Activated CD4-positive, alpha-beta T cell treated with anti-CD3 and anti-CD28 coated beads for 36 hours (primary cell): ENCODE measurements at regions not wholly inside any gene's neighbourhood (a gene's known extent, or its start where the extent isn't known, plus 50 kb on each side); places are given as distances from the start of the nearest gene placed in this dataset.

Experiments
- ATAC-seq: fragments of 200-7000 bp; cut with Tn5 transposase; one replicate; pipeline ENCODE4 v1.10.0; 2021; ENCODE audit warnings: mild to moderate bottlenecking, moderate library complexity
- CTCF ChIA-PET: fragments of 350-600 bp; sonication (Branson Sonifier 250); formaldehyde crosslinking; loops from one replicate; lab custom pipeline; 2021; ENCODE audit warnings: antibody characterized with exemption; lab: Charles Lee
- POLR2A ChIA-PET: fragments of 350-600 bp; sonication (Branson Sonifier 250); formaldehyde crosslinking; loops from one replicate; lab custom pipeline; 2021; ENCODE audit warnings: antibody characterized with exemption, inconsistent platforms; lab: Charles Lee
- DNase-seq: peaks from one replicate; pipeline ENCODE4 v3.0.0-alpha.2; 2020
- H3K27ac Mint-ChIP-seq: one replicate; pipeline ENCODE4 v1.8.0; 2021; ENCODE audit warnings: mixed read lengths
- H3K27me3 Mint-ChIP-seq: one replicate; pipeline ENCODE4 v1.8.0; 2021; ENCODE audit warnings: mixed read lengths
- H3K36me3 Mint-ChIP-seq: one replicate; pipeline ENCODE4 v1.8.0; 2021; ENCODE audit warnings: low read depth, mixed read lengths
- H3K4me1 Mint-ChIP-seq: one replicate; pipeline ENCODE4 v1.8.0; 2021; ENCODE audit warnings: mixed read lengths
- H3K4me3 Mint-ChIP-seq: one replicate; pipeline ENCODE4 v1.8.0; 2021; ENCODE audit warnings: mild to moderate bottlenecking, moderate library complexity, mixed read lengths
- H3K9me3 Mint-ChIP-seq: one replicate; pipeline ENCODE4 v1.8.0; 2021; ENCODE audit warnings: low read depth, mixed read lengths
- intact Hi-C, 2 experiments: fragments of 100-400 bp; cut with DNase I in 1 of 2; cut with micrococcal nuclease in 1 of 2; formaldehyde crosslinking; loops; one replicate each; pipeline versions ENCODE4 v1.14.2 to v1.15.1; 2022 to 2024; cut with DNase I, micrococcal nuclease

DNA sequence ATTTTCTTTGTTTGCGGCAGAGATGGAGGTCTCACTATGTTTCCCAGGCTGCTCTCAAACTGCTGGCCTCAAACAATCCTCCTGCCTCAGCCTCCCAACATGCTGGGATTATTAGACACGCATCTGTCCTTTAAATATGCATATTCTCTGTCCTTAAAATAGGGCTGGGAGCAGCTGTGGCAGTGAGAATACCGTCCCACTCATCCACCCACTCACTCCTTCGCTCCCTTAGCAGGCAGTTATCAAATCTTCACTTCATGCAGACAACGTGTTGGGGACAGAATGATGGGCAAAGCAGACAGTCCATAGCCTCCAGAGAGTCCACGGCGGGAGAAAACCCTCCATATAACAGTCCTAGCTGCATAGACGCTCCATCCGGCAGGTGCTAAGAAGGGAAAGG is 179.4 kb downstream of the ZBTB18 start:
- Mint-ChIP-seq H3K4me1 (no peaks in the 10 kb centered on the region), H3K36me3 (no peaks in the 10 kb centered on the region), H3K4me3 (no peak overlapping the region), H3K27ac (no peak overlapping the region), H3K27me3 (peaks cover 2% of the 10 kb centered on the region), H3K9me3 (no peaks in the 10 kb centered on the region)
- intact Hi-C loops: no loop called here
- no peak for ATAC-seq
- DNase-seq: no peak
- ChIA-PET CTCF (no interaction called here), POLR2A (no interaction called here)

DNA sequence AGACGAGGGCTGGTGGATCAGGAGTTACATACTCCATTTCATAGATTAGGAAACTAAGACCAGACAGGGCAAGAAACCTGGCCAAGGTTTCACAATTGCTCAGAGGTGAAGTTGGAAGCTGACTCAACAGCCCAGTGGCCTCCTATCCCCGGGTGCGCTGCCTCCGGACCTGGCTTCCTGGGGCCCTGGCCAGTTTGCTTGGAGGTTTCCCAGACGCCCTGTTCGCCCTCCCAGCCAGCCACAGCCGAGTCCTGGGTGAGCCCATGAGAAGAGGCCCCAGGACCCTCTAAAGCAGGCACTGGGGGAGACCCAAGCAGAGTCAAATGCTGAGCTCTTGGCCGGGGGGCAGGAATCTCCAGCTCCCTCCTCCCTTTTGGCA is 180.1 kb downstream of the ZBTB18 start:
- ChIA-PET POLR2A (no interaction called here), CTCF (interaction anchor here (0.6 kb wide), 1 partner anchor 244 kb away, joined by 3 read pairs; no protein-coding TSS in a partner anchor)
- peaks cover 2% of the 10 kb centered on the region for H3K27me3 Mint-ChIP-seq
- intact Hi-C loops: no loop called here
- H3K9me3 Mint-ChIP-seq: no peaks in the 10 kb centered on the region
- DNase-seq (no peak), ATAC-seq (no peak)
- no peaks in the 10 kb centered on the region for H3K36me3 Mint-ChIP-seq
- H3K4me1 Mint-ChIP-seq: no peaks in the 10 kb centered on the region
- no peak overlapping the region for H3K4me3 Mint-ChIP-seq
- no peak overlapping the region for H3K27ac Mint-ChIP-seq

- ATAC-seq: peak; percentile 55
- H3K4me1 Mint-ChIP-seq: no peaks in the 10 kb centered on the region
- intact Hi-C loops: no loop called here
- ChIA-PET CTCF (interaction anchor here (0.6 kb wide), 2 partner anchors 155 to 243 kb away, joined by 3 to 8 read pairs; no protein-coding TSS in a partner anchor), POLR2A (no interaction called here)
- peaks cover 2% of the 10 kb centered on the region for H3K27me3 Mint-ChIP-seq
- H3K4me3 Mint-ChIP-seq: no peak overlapping the region
- DNase-seq: no peak
- H3K36me3 Mint-ChIP-seq: no peaks in the 10 kb centered on the region
- H3K9me3 Mint-ChIP-seq: no peaks in the 10 kb centered on the region
- H3K27ac Mint-ChIP-seq: no peak overlapping the region
Measured at GRCh38 chr1:244231572-244232315, 180.7 kb downstream of the ZBTB18 start.

DNA sequence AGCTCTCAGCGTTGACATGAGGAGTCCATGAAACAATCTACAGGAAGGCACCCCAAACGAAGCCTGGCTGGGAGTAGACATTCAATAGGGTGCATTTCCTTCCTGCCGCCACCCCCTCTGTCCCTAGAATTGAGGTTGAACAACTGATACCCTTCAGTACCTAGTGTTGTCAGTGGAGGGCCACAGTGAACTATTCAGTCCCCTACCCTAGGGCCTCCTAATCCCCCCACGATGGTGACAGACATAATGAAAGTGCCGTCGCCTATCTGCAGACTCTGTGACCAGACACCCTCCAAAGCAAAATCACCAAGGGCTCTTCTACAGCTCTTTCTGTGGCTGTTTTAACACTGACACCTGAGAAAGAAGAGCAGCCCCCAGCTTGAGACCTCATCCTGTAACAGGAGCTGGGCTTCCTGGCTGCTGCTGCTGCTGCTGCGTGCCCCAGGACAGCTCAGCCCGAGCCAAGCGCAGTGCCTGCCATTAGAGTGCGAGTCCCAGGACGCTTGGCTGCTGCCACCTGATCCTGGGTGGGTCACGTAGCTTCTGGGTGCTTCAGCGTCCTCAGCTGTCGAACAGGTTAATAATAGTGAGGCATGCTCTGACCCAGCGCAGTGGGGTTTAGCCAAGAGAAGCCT is 183.0 kb downstream of the ZBTB18 start:
- Mint-ChIP-seq H3K27me3 (peaks cover 2% of the 10 kb centered on the region), H3K4me1 (peaks cover under 1% of the 10 kb centered on the region), H3K9me3 (no peaks in the 10 kb centered on the region), H3K4me3 (no peak overlapping the region), H3K36me3 (no peaks in the 10 kb centered on the region), H3K27ac (no peak overlapping the region)
- intact Hi-C loops: no loop called here
- ATAC-seq (no peak), DNase-seq (no peak)
- POLR2A ChIA-PET: no interaction called here
- CTCF ChIA-PET: no interaction called here

- POLR2A ChIA-PET: no interaction called here
- H3K27me3 Mint-ChIP-seq: peaks cover 2% of the 10 kb centered on the region
- no peaks in the 10 kb centered on the region for H3K9me3 Mint-ChIP-seq
- H3K36me3 Mint-ChIP-seq: no peaks in the 10 kb centered on the region
- DNase-seq: no peak
- intact Hi-C loops: no loop called here
- ATAC-seq: no peak
- CTCF ChIA-PET: no interaction called here
- no peak overlapping the region for H3K4me3 Mint-ChIP-seq
- no peak overlapping the region for H3K27ac Mint-ChIP-seq
- peaks cover 8% of the 10 kb centered on the region for H3K4me1 Mint-ChIP-seq
Measured at GRCh38 chr1:244235157-244235556, 184.1 kb downstream of the ZBTB18 start.

GRCh38 chr1:244236101-244236500 is 185.0 kb downstream of the ZBTB18 start:
- Mint-ChIP-seq H3K9me3 (no peaks in the 10 kb centered on the region), H3K27me3 (peaks cover 2% of the 10 kb centered on the region), H3K27ac (no peak overlapping the region), H3K4me3 (no peak overlapping the region), H3K4me1 (peaks cover 8% of the 10 kb centered on the region), H3K36me3 (no peaks in the 10 kb centered on the region)
- DNase-seq (no peak), ATAC-seq (no peak)
- CTCF ChIA-PET: interaction anchor here (0.6 kb wide), 1 partner anchor 28 kb away, joined by 4 read pairs; no protein-coding TSS in a partner anchor
- intact Hi-C loops: no loop called here
- POLR2A ChIA-PET: no interaction called here

DNA sequence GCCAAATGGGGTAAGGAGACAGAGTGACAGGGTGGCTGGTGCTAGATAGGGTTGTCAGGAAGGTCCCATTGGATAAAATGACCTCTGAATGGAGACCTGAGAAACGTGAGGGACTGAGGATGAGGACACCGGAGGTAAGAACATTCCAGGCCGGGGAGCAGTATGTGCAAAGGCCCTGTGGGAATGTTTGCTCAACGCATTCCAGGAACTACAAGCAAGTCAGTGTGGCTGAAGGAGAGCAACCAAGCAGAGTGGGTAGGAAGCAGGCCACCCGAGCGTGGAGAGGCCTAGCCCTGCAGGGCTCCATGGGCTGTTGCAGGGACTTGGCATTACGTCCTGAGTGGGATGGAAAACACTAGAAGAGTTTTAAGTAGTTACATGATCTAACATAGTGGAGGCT is 185.6 kb downstream of the ZBTB18 start:
- Mint-ChIP-seq H3K4me1 (peaks cover 8% of the 10 kb centered on the region), H3K27me3 (no peaks in the 10 kb centered on the region), H3K36me3 (no peaks in the 10 kb centered on the region), H3K4me3 (no peak overlapping the region), H3K27ac (no peak overlapping the region), H3K9me3 (no peaks in the 10 kb centered on the region)
- DNase-seq: no peak
- ATAC-seq: no peak
- ChIA-PET CTCF (no interaction called here), POLR2A (no interaction called here)
- intact Hi-C loops: no loop called here

GRCh38 chr1:244237445-244237844 is 186.4 kb downstream of the ZBTB18 start:
- ChIA-PET POLR2A (no interaction called here), CTCF (interaction anchor here (0.6 kb wide), 1 partner anchor 43 kb away, joined by 3 read pairs; no protein-coding TSS in a partner anchor)
- H3K4me1 Mint-ChIP-seq: peaks cover 9% of the 10 kb centered on the region
- no peaks in the 10 kb centered on the region for H3K27me3 Mint-ChIP-seq
- H3K9me3 Mint-ChIP-seq: no peaks in the 10 kb centered on the region
- intact Hi-C loops: no loop called here
- no peaks in the 10 kb centered on the region for H3K36me3 Mint-ChIP-seq
- DNase-seq (no peak), ATAC-seq (no peak)
- no peak overlapping the region for H3K27ac Mint-ChIP-seq
- H3K4me3 Mint-ChIP-seq: no peak overlapping the region

DNA sequence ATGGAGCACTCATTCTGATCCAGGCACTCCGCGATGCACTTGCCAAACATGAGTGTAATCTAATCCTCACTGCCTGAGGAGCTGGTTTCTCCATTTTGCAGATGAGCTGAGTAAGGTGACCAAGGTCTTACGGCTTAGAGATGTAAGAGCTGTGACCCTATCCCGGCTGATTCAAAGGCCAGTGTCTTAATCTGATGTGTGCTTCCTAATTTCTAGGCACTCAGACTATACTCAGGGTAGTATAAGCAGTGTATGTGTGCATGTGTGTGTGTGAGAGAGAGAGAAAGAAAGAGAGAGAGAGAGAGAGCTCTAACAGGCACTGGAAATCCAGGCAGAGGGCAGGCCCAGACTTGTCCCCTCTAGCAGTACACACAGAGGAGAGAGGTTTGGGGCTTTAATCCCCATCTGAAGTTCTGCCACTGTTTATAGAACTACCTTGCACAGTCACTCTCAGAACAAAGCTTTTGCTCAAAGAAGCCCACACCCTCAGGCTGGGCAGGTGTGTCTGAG is 188.2 kb downstream of the ZBTB18 start:
- ChIA-PET POLR2A (interaction anchor here (0.6 kb wide), 1 partner anchor 74 kb away, joined by 7 read pairs; no protein-coding TSS in a partner anchor), CTCF (interaction anchor here (0.6 kb wide), 1 partner anchor 228 kb away, joined by 3 read pairs; no protein-coding TSS in a partner anchor)
- Mint-ChIP-seq H3K4me1 (peaks cover 13% of the 10 kb centered on the region), H3K9me3 (no peaks in the 10 kb centered on the region), H3K27ac (peak overlapping the region; percentile 73), H3K27me3 (no peaks in the 10 kb centered on the region), H3K36me3 (no peaks in the 10 kb centered on the region), H3K4me3 (no peak overlapping the region)
- DNase-seq: no peak
- peak; percentile 51 for ATAC-seq
- intact Hi-C loops: no loop called here

DNA sequence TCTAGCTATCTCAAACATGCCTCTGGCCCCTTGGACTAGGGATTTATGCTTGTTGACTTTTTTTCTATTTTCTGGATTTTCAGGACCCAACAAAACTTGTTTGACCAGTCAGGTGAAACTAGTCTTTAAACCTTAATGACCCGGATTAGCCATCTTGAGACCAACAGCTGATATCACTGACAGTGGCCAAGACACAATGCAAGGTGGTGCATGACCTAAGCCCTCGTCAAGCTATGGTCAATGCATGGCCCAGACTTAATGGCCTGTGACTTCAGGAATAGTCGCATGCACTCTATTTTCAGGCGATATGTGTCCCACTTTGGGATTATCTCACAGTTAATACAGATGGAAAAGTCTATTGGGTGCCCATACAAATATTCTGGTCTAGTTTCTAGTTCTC is 190.4 kb downstream of the ZBTB18 start:
- CTCF ChIA-PET: interaction anchor here (0.8 to 1.5 kb wide), 2 partner anchors 58 to 305 kb away, joined by 3 to 5 read pairs; no protein-coding TSS in a partner anchor

DNA sequence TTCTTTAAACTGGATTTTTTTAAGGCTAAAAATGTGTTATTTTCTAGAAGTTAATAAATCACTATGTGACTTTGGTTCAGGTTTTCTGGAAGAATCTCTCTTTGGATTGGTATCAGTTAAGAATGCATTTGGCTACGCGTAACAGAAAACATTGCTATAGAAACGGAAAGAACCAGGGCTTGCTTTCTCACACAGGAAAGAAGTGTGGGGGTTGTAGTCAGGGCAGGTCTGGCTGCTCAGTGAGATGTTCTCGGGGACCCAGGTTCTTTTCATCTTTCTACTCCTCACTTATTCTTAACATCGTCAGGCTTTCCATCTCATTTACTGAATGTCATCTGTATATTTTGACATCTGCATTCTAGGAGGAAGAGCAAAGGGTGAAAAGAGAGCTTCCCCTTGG is 191.4 kb downstream of the ZBTB18 start:
- CTCF ChIA-PET: no interaction called here
- H3K27ac Mint-ChIP-seq: no peak overlapping the region

More for the DNA sequence above, 190.4 kb downstream of the ZBTB18 start:
- Mint-ChIP-seq H3K36me3 (no peaks in the 10 kb centered on the region), H3K4me3 (no peak overlapping the region), H3K9me3 (no peaks in the 10 kb centered on the region), H3K27ac (no peak overlapping the region), H3K27me3 (no peaks in the 10 kb centered on the region), H3K4me1 (peaks cover 13% of the 10 kb centered on the region)
- POLR2A ChIA-PET: no interaction called here
- intact Hi-C loops: no loop called here
- DNase-seq (no peak), ATAC-seq (no peak)

GRCh38 chr1:244246334-244246733 is 195.3 kb downstream of the ZBTB18 start:
- Mint-ChIP-seq H3K27me3 (no peaks in the 10 kb centered on the region), H3K4me3 (no peak overlapping the region), H3K36me3 (no peaks in the 10 kb centered on the region), H3K27ac (no peak overlapping the region), H3K4me1 (peaks cover 6% of the 10 kb centered on the region), H3K9me3 (no peaks in the 10 kb centered on the region)
- ATAC-seq: no peak
- CTCF ChIA-PET: no interaction called here
- DNase-seq: no peak
- POLR2A ChIA-PET: no interaction called here
- intact Hi-C loops: no loop called here

More for the DNA sequence above, 191.4 kb downstream of the ZBTB18 start:
- DNase-seq (peak; percentile 18), ATAC-seq (peak; percentile 47)
- Mint-ChIP-seq H3K9me3 (no peaks in the 10 kb centered on the region), H3K27me3 (no peaks in the 10 kb centered on the region), H3K36me3 (no peaks in the 10 kb centered on the region), H3K4me1 (peaks cover 13% of the 10 kb centered on the region), H3K4me3 (no peak overlapping the region)
- intact Hi-C loops: no loop called here
- POLR2A ChIA-PET: no interaction called here
